ENCODE measurements at regions not wholly inside any gene's neighbourhood (a gene's known extent, or its start where the extent isn't known, plus 50 kb on each side); places are given as distances from the start of the nearest gene placed in this dataset.

GRCh38 chr18:6546229-6546628, 131.5 kb upstream of the L3MBTL4 start:
- Mint-ChIP-seq H3K4me1 (no peaks in the 10 kb centered on the region), H3K4me3 (no peak overlapping the region), H3K9me3 (peaks cover 0 to 4% (median 2%) of the 10 kb centered on the region in 7 donors), H3K36me3 (no peaks in the 10 kb centered on the region), H3K27ac (no peak overlapping the region), H3K27me3 (ENCODE audit: low read depth in 3 of 3) (peaks cover 0 to 2% (median 0%) of the 10 kb centered on the region in 3 donors)
- 90% methylated on average over 2 of the region's 4 CpGs for WGBS (ENCODE audit: insufficient coverage)
- no peak for DNase-seq
- H3K9ac ChIP-seq (ENCODE audit: insufficient read depth, low read length, poor library complexity, severe bottlenecking): no peak overlapping the region
- no peaks in the 10 kb centered on the region for H3K4me1 ChIP-seq (ENCODE audit: control insufficient read depth in 1 of 2, insufficient read depth in 2 of 2, low read length in 2 of 2)
- H3K4me2 ChIP-seq (replicated peaks; ENCODE audit: extremely low read depth, low read length, poor library complexity, severe bottlenecking): no peak overlapping the region
- H2AFZ ChIP-seq (ENCODE audit: insufficient read depth, low read depth, low read length, poor library complexity, severe bottlenecking): no peak overlapping the region
- no peak overlapping the region for H3K27ac ChIP-seq (ENCODE audit: low read depth in 1 of 2, low read length in 2 of 2)
- no peaks in the 10 kb centered on the region for H3K9me3 ChIP-seq (replicated peaks in 1 of 2; ENCODE audit: control insufficient read depth in 1 of 2, insufficient read depth in 1 of 2, low read length in 2 of 2)
- H3K27me3 ChIP-seq (ENCODE audit: control insufficient read depth in 2 of 2, insufficient read depth in 2 of 2, low read length in 2 of 2): no peaks in the 10 kb centered on the region
- intact Hi-C loops (cut with micrococcal nuclease): no loop called here
- H3K79me2 ChIP-seq (ENCODE audit: insufficient read depth, low read length): no peaks in the 10 kb centered on the region
- no peaks in the 10 kb centered on the region for H3K36me3 ChIP-seq (replicated peaks in 1 of 2; ENCODE audit: control insufficient read depth in 1 of 2, insufficient read depth in 2 of 2, low read length in 2 of 2)
- TF ChIP-seq CTCF (IDR thresholded peaks at IDR 0.05): no peak
- H4K20me1 ChIP-seq (ENCODE audit: insufficient read depth, low read length): no peaks in the 10 kb centered on the region
- no peak overlapping the region for H3K4me3 ChIP-seq (replicated peaks in 1 of 3; ENCODE audit: low read depth in 2 of 3, low read length in 3 of 3)

GRCh38 chr18:6547476-6547875, 132.8 kb upstream of the L3MBTL4 start:
- Histone ChIP-seq H3K27ac (ENCODE audit: low read depth in 1 of 2, low read length in 2 of 2) (no peak overlapping the region), H3K4me1 (ENCODE audit: control insufficient read depth in 1 of 2, insufficient read depth in 2 of 2, low read length in 2 of 2) (no peaks in the 10 kb centered on the region), H2AFZ (ENCODE audit: insufficient read depth, low read depth, low read length, poor library complexity, severe bottlenecking) (no peak overlapping the region), H3K9me3 (replicated peaks in 1 of 2; ENCODE audit: control insufficient read depth in 1 of 2, insufficient read depth in 1 of 2, low read length in 2 of 2) (no peaks in the 10 kb centered on the region), H3K9ac (ENCODE audit: insufficient read depth, low read length, poor library complexity, severe bottlenecking) (no peak overlapping the region), H3K27me3 (ENCODE audit: control insufficient read depth in 2 of 2, insufficient read depth in 2 of 2, low read length in 2 of 2) (no peaks in the 10 kb centered on the region), H3K36me3 (replicated peaks in 1 of 2; ENCODE audit: control insufficient read depth in 1 of 2, insufficient read depth in 2 of 2, low read length in 2 of 2) (no peaks in the 10 kb centered on the region), H3K4me2 (replicated peaks; ENCODE audit: extremely low read depth, low read length, poor library complexity, severe bottlenecking) (no peak overlapping the region), H3K79me2 (ENCODE audit: insufficient read depth, low read length) (no peaks in the 10 kb centered on the region), H4K20me1 (ENCODE audit: insufficient read depth, low read length) (no peaks in the 10 kb centered on the region), H3K4me3 (replicated peaks in 1 of 3; ENCODE audit: low read depth in 2 of 3, low read length in 3 of 3) (no peak overlapping the region)
- Mint-ChIP-seq H3K36me3 (no peaks in the 10 kb centered on the region), H3K27ac (no peak overlapping the region), H3K4me1 (no peaks in the 10 kb centered on the region), H3K27me3 (ENCODE audit: low read depth in 3 of 3) (peaks cover 0 to 2% (median 0%) of the 10 kb centered on the region in 3 donors), H3K9me3 (peaks cover 0 to 5% (median 2%) of the 10 kb centered on the region in 7 donors), H3K4me3 (no peak overlapping the region)
- intact Hi-C loops (cut with micrococcal nuclease): no loop called here
- WGBS (ENCODE audit: insufficient coverage): no CpG with 5 or more reads among the region's 1 CpG
- DNase-seq: no peak
- TF ChIP-seq CTCF (IDR thresholded peaks at IDR 0.05): no peak

Measured in CD14-positive monocyte (primary cell).